NT2/D1 (cell line): ENCODE measurements at regions not wholly inside any gene's neighbourhood (a gene's known extent, or its start where the extent isn't known, plus 50 kb on each side); places are given as distances from the start of the nearest gene placed in this dataset.
"Not testable (repeated sequence)": the region's sequence is repeated elsewhere in the genome, so short reads cannot be mapped to it uniquely, and the experiment has no call there.

Experiments
- DNase-seq: peaks from one replicate; pipeline ENCODE4 v3.0.0-alpha.2; 2011; ENCODE audit warnings: low read depth, low spot score
- H3K27me3 ChIP-seq: 2 replicates; pipeline ENCODE4 v1.6.0; 2011; ENCODE audit warnings: mild to moderate bottlenecking; ENCODE audit not compliant: insufficient read length, insufficient read depth
- H3K36me3 ChIP-seq: 2 replicates; pipeline ENCODE4 v1.6.1; 2011; ENCODE audit warnings: mild to moderate bottlenecking, low read length, mixed read lengths; ENCODE audit not compliant: insufficient read depth, insufficient read length
- H3K4me1 ChIP-seq: 2 replicates; pipeline ENCODE4 v1.5.1; 2011; ENCODE audit not compliant: insufficient read depth, insufficient read length
- H3K4me3 ChIP-seq: 2 replicates; pipeline ENCODE4 v1.5.1; 2011; ENCODE audit warnings: low read depth; ENCODE audit not compliant: insufficient read length
- H3K9ac ChIP-seq: 2 replicates; pipeline ENCODE4 v1.6.0; 2011; ENCODE audit warnings: low read depth; ENCODE audit not compliant: insufficient read length
- H3K9me3 ChIP-seq: 2 replicates; pipeline ENCODE4 v1.5.1; 2011; ENCODE audit warnings: mild to moderate bottlenecking, low read length; ENCODE audit not compliant: insufficient read depth
- SUZ12 ChIP-seq: IDR thresholded peaks from 2 replicates; pipeline ENCODE4 v1.6.1; 2011; ENCODE audit not compliant: insufficient read length, insufficient read depth; ENCODE audit errors: extremely low read depth
- YY1 ChIP-seq: IDR thresholded peaks from 2 replicates; pipeline ENCODE4 v1.6.1; 2011; ENCODE audit not compliant: insufficient read length, insufficient read depth
- ZNF274 ChIP-seq: IDR thresholded peaks from 2 replicates; pipeline ENCODE4 v1.6.1; 2011; ENCODE audit warnings: mild to moderate bottlenecking, low read depth, low read length

GRCh38 chrX:92213786-92214185, 434.6 kb downstream of the PCDH11X start:
- H3K36me3 ChIP-seq: no peaks in the 10 kb centered on the region
- H3K9ac ChIP-seq: no peak overlapping the region
- DNase-seq: no peak
- H3K9me3 ChIP-seq: peaks cover 27% of the 10 kb centered on the region; the same call in 1 of the 2 replicates
- no peak overlapping the region for H3K4me3 ChIP-seq
- TF ChIP-seq YY1 (no peak), SUZ12 (no peak), ZNF274 (no peak)
- H3K27me3 ChIP-seq: no peaks in the 10 kb centered on the region
- no peaks in the 10 kb centered on the region for H3K4me1 ChIP-seq

DNA sequence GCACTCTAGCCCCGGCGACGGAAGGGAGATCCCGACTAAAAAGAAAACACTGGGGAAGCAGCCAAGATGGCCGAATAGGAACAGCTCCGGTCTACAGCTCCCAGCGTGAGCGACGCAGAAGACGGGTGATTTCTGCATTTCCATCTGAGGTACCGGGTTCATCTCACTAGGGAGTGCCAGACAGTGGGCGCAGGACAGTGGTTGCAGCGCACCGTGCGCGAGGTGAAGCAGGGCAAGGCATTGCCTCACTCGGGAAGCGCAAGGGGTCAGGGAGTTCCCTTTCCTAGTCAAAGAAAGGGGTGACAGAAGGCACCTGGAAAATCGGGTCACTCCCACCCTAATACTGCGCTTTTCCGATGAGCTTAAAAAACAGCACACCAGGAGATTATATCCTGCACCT, 435.8 kb downstream of the PCDH11X start:
- not testable (repeated sequence) for H3K4me1 ChIP-seq, H3K27me3 ChIP-seq, DNase-seq, H3K9ac ChIP-seq, H3K36me3 ChIP-seq, H3K4me3 ChIP-seq
- peaks cover 20% of the 10 kb centered on the region; the same call in 1 of the 2 replicates for H3K9me3 ChIP-seq

DNA sequence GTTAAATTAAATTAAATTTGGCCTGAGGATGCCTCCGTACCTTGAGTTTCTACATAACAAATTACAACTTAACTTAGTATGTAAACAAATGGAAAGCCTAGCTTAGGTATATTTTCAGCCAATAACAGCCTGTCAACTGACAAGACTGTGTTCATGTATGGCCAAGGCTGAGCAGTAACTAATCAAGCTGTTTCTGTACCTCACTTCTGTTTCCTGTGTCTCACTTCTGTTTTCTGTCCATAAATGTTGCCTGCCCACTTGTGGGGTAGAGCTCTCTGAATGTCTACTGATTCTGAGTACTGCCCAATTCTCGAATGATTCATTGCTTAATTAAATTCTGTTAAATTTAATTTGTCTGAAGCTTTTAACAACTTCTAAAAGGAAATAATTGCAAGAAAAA, 445.2 kb downstream of the PCDH11X start:
- TF ChIP-seq SUZ12 (no peak), ZNF274 (no peak), YY1 (no peak)
- H3K4me3 ChIP-seq: no peak overlapping the region
- H3K9ac ChIP-seq: no peak overlapping the region
- H3K27me3 ChIP-seq: no peaks in the 10 kb centered on the region
- no peaks in the 10 kb centered on the region for H3K9me3 ChIP-seq
- H3K36me3 ChIP-seq: no peaks in the 10 kb centered on the region
- no peak for DNase-seq
- no peaks in the 10 kb centered on the region for H3K4me1 ChIP-seq

- H3K36me3 ChIP-seq: no peaks in the 10 kb centered on the region
- no peak for DNase-seq
- TF ChIP-seq SUZ12 (no peak), ZNF274 (no peak), YY1 (no peak)
- H3K27me3 ChIP-seq: no peaks in the 10 kb centered on the region
- no peak overlapping the region for H3K4me3 ChIP-seq
- H3K9me3 ChIP-seq: no peaks in the 10 kb centered on the region
- no peak overlapping the region for H3K9ac ChIP-seq
- no peaks in the 10 kb centered on the region for H3K4me1 ChIP-seq
Measured at GRCh38 chrX:92230628-92231027, 451.5 kb downstream of the PCDH11X start.

DNA sequence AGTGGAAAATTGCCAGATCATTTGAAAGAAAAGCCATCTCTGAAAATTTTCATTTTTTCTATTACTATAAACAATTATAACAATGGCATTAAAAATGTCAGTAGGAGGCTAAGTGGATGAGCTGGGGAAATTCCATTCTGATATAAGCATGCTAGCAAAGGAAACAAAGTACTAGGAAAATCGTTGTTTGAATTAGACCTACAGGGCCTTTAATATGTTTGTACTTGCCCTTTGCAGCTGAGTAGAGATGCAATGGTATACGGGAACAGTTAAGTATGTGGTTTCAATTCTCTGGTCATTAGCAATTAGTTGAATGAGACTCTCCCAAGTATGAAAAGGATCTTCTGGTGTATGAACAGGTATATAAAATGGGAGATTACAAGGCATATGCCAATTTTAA, 452.2 kb downstream of the PCDH11X start:
- no peak overlapping the region for H3K4me3 ChIP-seq
- no peak overlapping the region for H3K9ac ChIP-seq
- H3K9me3 ChIP-seq: no peaks in the 10 kb centered on the region
- no peaks in the 10 kb centered on the region for H3K36me3 ChIP-seq
- H3K27me3 ChIP-seq: no peaks in the 10 kb centered on the region
- no peaks in the 10 kb centered on the region for H3K4me1 ChIP-seq
- TF ChIP-seq ZNF274: no peak
- TF ChIP-seq YY1: no peak
- TF ChIP-seq SUZ12: no peak
- DNase-seq: no peak

- no peaks in the 10 kb centered on the region for H3K9me3 ChIP-seq
- no peak overlapping the region for H3K9ac ChIP-seq
- H3K4me3 ChIP-seq: no peak overlapping the region
- no peaks in the 10 kb centered on the region for H3K27me3 ChIP-seq
- no peaks in the 10 kb centered on the region for H3K36me3 ChIP-seq
- H3K4me1 ChIP-seq: no peaks in the 10 kb centered on the region
- TF ChIP-seq SUZ12 (no peak), YY1 (no peak), ZNF274 (no peak)
- DNase-seq: peak; percentile 2
Measured at GRCh38 chrX:92232182-92232581, 453.0 kb downstream of the PCDH11X start.

GRCh38 chrX:92241249-92241648, 462.1 kb downstream of the PCDH11X start:
- Histone ChIP-seq H3K4me3 (no peak overlapping the region), H3K27me3 (no peaks in the 10 kb centered on the region), H3K36me3 (no peaks in the 10 kb centered on the region), H3K4me1 (no peaks in the 10 kb centered on the region), H3K9me3 (no peaks in the 10 kb centered on the region), H3K9ac (no peak overlapping the region)
- TF ChIP-seq SUZ12: no peak
- no peak for TF ChIP-seq ZNF274
- TF ChIP-seq YY1: no peak
- DNase-seq: no peak

DNA sequence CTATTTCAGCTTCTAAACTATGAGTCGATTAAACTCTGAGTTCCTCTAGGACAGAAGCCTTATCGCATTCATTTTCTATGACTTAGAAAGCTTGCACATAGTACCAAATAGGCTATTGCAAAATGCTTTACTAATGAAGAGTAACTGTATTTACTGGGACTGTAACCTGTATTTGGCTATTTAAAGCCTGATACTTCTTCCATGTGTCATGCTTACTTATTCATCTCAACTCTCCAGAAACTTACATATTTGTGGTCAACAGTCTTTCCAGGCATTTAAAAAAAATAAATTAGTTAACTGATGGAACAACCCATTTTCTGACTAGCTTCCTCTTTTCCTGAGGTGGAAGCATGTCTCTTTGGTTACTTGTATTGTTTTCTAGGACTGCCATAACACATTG, 467.9 kb downstream of the PCDH11X start:
- Histone ChIP-seq H3K9ac (no peak overlapping the region), H3K36me3 (no peaks in the 10 kb centered on the region), H3K4me1 (no peaks in the 10 kb centered on the region), H3K4me3 (no peak overlapping the region), H3K27me3 (no peaks in the 10 kb centered on the region), H3K9me3 (no peaks in the 10 kb centered on the region)
- no peak for DNase-seq
- TF ChIP-seq YY1 (no peak), SUZ12 (no peak), ZNF274 (no peak)
